ENCODE measurements at regions not wholly inside any gene's neighbourhood (a gene's known extent, or its start where the extent isn't known, plus 50 kb on each side); places are given as distances from the start of the nearest gene placed in this dataset.

GRCh38 chr9:107952773-107953172 is 463.2 kb upstream of the KLF4 start:
- no peak overlapping the region for H3K27ac ChIP-seq (ENCODE audit: insufficient read length, low read depth, low read length)
- H3K4me1 ChIP-seq (ENCODE audit: insufficient read depth, low read length), result no peaks in the 10 kb centered on the region
- no peak overlapping the region for H3K23ac ChIP-seq (ENCODE audit: insufficient read length, low read depth, low read length)
- no peak overlapping the region for H3K18ac ChIP-seq (ENCODE audit: insufficient read length, low read depth, low read length)
- no peak overlapping the region for H2AK5ac ChIP-seq (ENCODE audit: insufficient read length, low read length)
- Mint-ChIP-seq H3K27me3 (ENCODE audit: low read depth) (no peaks in the 10 kb centered on the region), H3K27ac (no peak overlapping the region), H3K4me3 (no peak overlapping the region), H3K4me1 (no peaks in the 10 kb centered on the region), H3K9me3 (peaks cover 19 to 24% of the 10 kb centered on the region in 2 experiments), H3K36me3 (ENCODE audit: insufficient read depth in 1 of 3, low read depth in 3 of 3) (peaks cover 2 to 18% (median 7%) of the 10 kb centered on the region in 3 experiments; a peak in 6 of 7 replicates)
- no peak overlapping the region for H3K56ac ChIP-seq (ENCODE audit: insufficient read length, low read depth, low read length)
- no peaks in the 10 kb centered on the region for H3K79me2 ChIP-seq (ENCODE audit: insufficient read depth, low read length)
- H2BK120ac ChIP-seq (ENCODE audit: low read depth, low read length, poor library complexity, severe bottlenecking), result no peak overlapping the region
- H2BK15ac ChIP-seq (ENCODE audit: low read depth, low read length), result no peak overlapping the region
- no peak overlapping the region for H4K5ac ChIP-seq (ENCODE audit: insufficient read length, low read depth, low read length)
- no peak overlapping the region for H3K9ac ChIP-seq (ENCODE audit: extremely low read depth, insufficient read length, low read length)
- H3K4me2 ChIP-seq (ENCODE audit: insufficient read depth, insufficient read length, low read length), result no peak overlapping the region
- H4K91ac ChIP-seq (ENCODE audit: insufficient read length, low read depth, low read length), result no peak overlapping the region
- no peak overlapping the region for H3K14ac ChIP-seq (ENCODE audit: insufficient read depth, low read length)
- no peak for DNase-seq
- H3K23me2 ChIP-seq (ENCODE audit: insufficient read length, low read depth, low read length, poor library complexity, severe bottlenecking), result no peaks in the 10 kb centered on the region
- H3K9me3 ChIP-seq (ENCODE audit: control insufficient read depth, low read depth, low read length), result no peaks in the 10 kb centered on the region
- no peak overlapping the region for H4K8ac ChIP-seq (replicated peaks; ENCODE audit: insufficient read length, low read depth, low read length)
- no peaks in the 10 kb centered on the region for H3K79me1 ChIP-seq (ENCODE audit: insufficient read depth, low read depth, low read length, poor library complexity, severe bottlenecking)
- H3T11ph ChIP-seq (ENCODE audit: low read length), result no peak overlapping the region
- H4K20me1 ChIP-seq (ENCODE audit: control insufficient read depth, insufficient read depth, insufficient read length), result no peaks in the 10 kb centered on the region
- WGBS (ENCODE audit: extremely low coverage, insufficient read length, low lambda C conversion rate), result no CpG with 5 or more reads among the region's 1 CpG
- no peak overlapping the region for H2BK12ac ChIP-seq (ENCODE audit: insufficient read length, low read depth, low read length)
- H2BK20ac ChIP-seq (ENCODE audit: low read depth, low read length, poor library complexity, severe bottlenecking), result no peak overlapping the region
- no peak overlapping the region for H2AFZ ChIP-seq (ENCODE audit: low read length)
- H3K27me3 ChIP-seq (ENCODE audit: insufficient read depth, low read length), result no peaks in the 10 kb centered on the region
- no peak overlapping the region for H3K4ac ChIP-seq (ENCODE audit: low read depth, low read length)
- TF ChIP-seq, protein P1, sequence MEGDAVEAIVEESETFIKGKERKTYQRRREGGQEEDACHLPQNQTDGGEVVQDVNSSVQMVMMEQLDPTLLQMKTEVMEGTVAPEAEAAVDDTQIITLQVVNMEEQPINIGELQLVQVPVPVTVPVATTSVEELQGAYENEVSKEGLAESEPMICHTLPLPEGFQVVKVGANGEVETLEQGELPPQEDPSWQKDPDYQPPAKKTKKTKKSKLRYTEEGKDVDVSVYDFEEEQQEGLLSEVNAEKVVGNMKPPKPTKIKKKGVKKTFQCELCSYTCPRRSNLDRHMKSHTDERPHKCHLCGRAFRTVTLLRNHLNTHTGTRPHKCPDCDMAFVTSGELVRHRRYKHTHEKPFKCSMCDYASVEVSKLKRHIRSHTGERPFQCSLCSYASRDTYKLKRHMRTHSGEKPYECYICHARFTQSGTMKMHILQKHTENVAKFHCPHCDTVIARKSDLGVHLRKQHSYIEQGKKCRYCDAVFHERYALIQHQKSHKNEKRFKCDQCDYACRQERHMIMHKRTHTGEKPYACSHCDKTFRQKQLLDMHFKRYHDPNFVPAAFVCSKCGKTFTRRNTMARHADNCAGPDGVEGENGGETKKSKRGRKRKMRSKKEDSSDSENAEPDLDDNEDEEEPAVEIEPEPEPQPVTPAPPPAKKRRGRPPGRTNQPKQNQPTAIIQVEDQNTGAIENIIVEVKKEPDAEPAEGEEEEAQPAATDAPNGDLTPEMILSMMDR (conservative IDR thresholded peaks at IDR 0.05), result no peak
- H2BK5ac ChIP-seq (ENCODE audit: insufficient read length, low read length), result no peak overlapping the region
